Endodermal cell (in vitro differentiated cells): ENCODE measurements at regions not wholly inside any gene's neighbourhood (a gene's known extent, or its start where the extent isn't known, plus 50 kb on each side); places are given as distances from the start of the nearest gene placed in this dataset.

ENCODE experiments used
- DNase-seq: peaks from one replicate; pipeline ENCODE4 v3.0.0-alpha.2; 2017
- H3K27ac ChIP-seq: 2 replicates; pipeline ENCODE4 v1.5.1; 2013; ENCODE audit warnings: mild to moderate bottlenecking, low read depth, low read length, moderate library complexity
- H3K27me3 ChIP-seq: 2 replicates; pipeline ENCODE4 v1.6.1; 2013; ENCODE audit warnings: mild to moderate bottlenecking, low read length, moderate library complexity; ENCODE audit not compliant: insufficient read depth, control insufficient read depth, poor library complexity, severe bottlenecking
- H3K36me3 ChIP-seq: 2 replicates; pipeline ENCODE4 v1.7.0; 2013; ENCODE audit warnings: mild to moderate bottlenecking, low read length, moderate library complexity; ENCODE audit not compliant: control insufficient read depth, insufficient read depth
- H3K4me1 ChIP-seq: one replicate; pipeline ENCODE4 v1.7.0; 2013; ENCODE audit warnings: low read length; ENCODE audit not compliant: control insufficient read depth, insufficient read depth
- H3K4me3 ChIP-seq: 2 replicates; pipeline ENCODE4 v1.5.1; 2013; ENCODE audit warnings: mild to moderate bottlenecking, low read length, moderate library complexity
- H3K9ac ChIP-seq: 2 replicates; pipeline ENCODE4 v1.6.1; 2013; ENCODE audit warnings: mild to moderate bottlenecking, low read length, moderate library complexity; ENCODE audit not compliant: poor library complexity, severe bottlenecking; ENCODE audit errors: extremely low read depth
- H3K9me3 ChIP-seq: 2 replicates; pipeline ENCODE4 v1.6.1; 2013; ENCODE audit warnings: mild to moderate bottlenecking, low read length, moderate library complexity; ENCODE audit not compliant: control insufficient read depth
- H3K27ac Mint-ChIP-seq: 2 replicates; pipeline ENCODE4 v1.8.0; 2020; ENCODE audit warnings: mixed read lengths
- H3K27me3 Mint-ChIP-seq: 2 replicates; pipeline ENCODE4 v1.8.0; 2021; ENCODE audit warnings: mild to moderate bottlenecking, mixed read lengths; ENCODE audit not compliant: insufficient read depth
- H3K36me3 Mint-ChIP-seq: 2 replicates; pipeline ENCODE4 v1.8.0; 2020; ENCODE audit warnings: low read depth, mixed read lengths
- H3K4me1 Mint-ChIP-seq: 2 replicates; pipeline ENCODE4 v1.8.0; 2020; ENCODE audit warnings: mixed read lengths
- H3K4me3 Mint-ChIP-seq: 2 replicates; pipeline ENCODE4 v1.8.0; 2020; ENCODE audit warnings: mild to moderate bottlenecking, moderate library complexity, mixed read lengths
- H3K9me3 Mint-ChIP-seq: 2 replicates; pipeline ENCODE4 v1.8.0; 2020; ENCODE audit warnings: mild to moderate bottlenecking, mixed read lengths
- WGBS, 2 experiments: methylation state at CpG; one replicate each; pipeline versions ENCODE4 v1.1.5 to v1.1.7; 2013; ENCODE audit warnings: missing lambda C conversion rate in 2 of 2, mixed read lengths in 1 of 2; ENCODE audit not compliant: insufficient coverage in 1 of 2, insufficient read length in 1 of 2; 5-methylcytosine and 5-hydroxymethylcytosine counted together
- TF ChIP-seq, protein P1 (sequence below): fragments of 200-600 bp; sonication (generic); conservative IDR thresholded peaks from 2 replicates; pipeline ENCODE4 v1.5.0; 2021; ENCODE audit warnings: antibody characterized with exemption, mild to moderate bottlenecking

DNA sequence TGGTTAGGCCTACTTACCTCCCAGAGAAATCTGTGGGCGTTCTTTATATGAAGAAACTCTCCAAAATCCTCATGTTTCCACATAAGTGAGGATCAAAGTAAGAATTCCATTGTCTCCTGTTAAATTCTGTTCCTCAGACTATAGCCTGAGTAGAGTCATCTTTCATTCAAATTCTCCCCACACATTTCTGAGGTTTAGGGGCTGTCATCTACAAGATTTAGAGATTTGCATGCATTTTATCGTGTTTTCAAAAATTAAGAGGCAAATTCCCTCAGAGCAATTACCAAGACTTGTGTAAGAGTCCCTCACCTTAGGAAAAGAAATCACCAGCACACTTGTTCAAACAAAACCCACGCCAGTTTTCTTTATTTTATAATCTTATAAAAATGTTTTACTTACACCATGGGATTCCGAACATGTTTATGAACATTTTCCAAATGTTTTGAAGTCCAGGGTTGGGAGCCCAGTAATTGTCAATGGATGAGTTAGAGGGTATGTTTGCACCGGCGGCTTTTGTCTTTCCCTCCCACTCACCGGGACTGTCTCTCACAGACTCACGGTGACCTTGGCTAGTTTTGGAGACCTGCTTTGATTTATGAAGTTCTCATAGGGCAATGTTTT lies 367.6 kb downstream of the ENC1 start:
- Mint-ChIP-seq H3K4me1 (peaks cover 7% of the 10 kb centered on the region), H3K9me3 (no peaks in the 10 kb centered on the region), H3K4me3 (no peak overlapping the region), H3K27ac (no peak overlapping the region), H3K36me3 (no peaks in the 10 kb centered on the region), H3K27me3 (peaks cover 19% of the 10 kb centered on the region)
- H3K27me3 ChIP-seq: peaks cover 15% of the 10 kb centered on the region
- no peak overlapping the region for H3K9ac ChIP-seq
- H3K27ac ChIP-seq: no peak overlapping the region
- H3K4me1 ChIP-seq: no peaks in the 10 kb centered on the region
- no peaks in the 10 kb centered on the region for H3K9me3 ChIP-seq
- H3K4me3 ChIP-seq: no peak overlapping the region
- 90 to 91% methylated on average over 1 to 8 of the region's 8 CpGs for WGBS, 2 experiments
- TF ChIP-seq, protein P1, sequence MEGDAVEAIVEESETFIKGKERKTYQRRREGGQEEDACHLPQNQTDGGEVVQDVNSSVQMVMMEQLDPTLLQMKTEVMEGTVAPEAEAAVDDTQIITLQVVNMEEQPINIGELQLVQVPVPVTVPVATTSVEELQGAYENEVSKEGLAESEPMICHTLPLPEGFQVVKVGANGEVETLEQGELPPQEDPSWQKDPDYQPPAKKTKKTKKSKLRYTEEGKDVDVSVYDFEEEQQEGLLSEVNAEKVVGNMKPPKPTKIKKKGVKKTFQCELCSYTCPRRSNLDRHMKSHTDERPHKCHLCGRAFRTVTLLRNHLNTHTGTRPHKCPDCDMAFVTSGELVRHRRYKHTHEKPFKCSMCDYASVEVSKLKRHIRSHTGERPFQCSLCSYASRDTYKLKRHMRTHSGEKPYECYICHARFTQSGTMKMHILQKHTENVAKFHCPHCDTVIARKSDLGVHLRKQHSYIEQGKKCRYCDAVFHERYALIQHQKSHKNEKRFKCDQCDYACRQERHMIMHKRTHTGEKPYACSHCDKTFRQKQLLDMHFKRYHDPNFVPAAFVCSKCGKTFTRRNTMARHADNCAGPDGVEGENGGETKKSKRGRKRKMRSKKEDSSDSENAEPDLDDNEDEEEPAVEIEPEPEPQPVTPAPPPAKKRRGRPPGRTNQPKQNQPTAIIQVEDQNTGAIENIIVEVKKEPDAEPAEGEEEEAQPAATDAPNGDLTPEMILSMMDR: no peak
- DNase-seq: no peak
- no peaks in the 10 kb centered on the region for H3K36me3 ChIP-seq

DNA sequence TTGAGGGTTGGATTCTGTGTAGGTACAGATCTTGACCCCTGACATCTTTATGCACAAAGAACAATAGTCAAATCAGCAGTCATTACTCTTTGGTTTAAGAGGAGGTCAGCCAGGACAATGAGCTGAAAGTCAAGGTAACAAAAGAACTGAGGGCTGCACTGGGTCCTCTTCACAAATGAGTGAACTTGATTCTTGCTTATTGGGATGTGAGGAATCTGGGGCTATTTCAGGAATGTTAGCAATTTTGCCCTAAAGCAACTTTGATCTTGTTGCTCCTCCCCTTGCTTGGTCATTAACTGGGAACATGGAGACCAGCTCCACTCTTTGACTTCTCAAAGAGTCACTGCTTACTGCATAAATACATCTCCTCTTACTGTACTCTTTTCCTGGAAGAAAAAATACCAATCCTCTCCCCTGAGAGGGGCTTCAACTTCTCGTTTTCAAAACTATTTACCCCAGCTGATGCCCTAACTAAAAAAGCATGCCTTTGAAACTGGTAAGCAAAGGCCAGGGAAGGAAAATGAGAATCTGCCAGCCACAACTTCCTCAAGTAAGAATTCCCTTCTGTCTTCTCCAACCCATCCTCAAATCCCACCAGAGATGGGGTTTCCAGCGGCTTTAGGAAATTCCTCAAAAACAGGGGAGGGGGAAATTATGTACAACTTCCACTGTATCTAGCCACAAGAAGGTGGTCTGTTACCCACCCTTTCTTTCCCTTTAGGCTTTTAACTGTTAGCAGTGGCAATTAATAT lies 368.3 kb downstream of the ENC1 start:
- WGBS, 2 experiments: 85% methylated on average over 2 of the region's 2 CpGs; no CpG with 5 or more reads in 1 of the 2 experiments
- H3K27me3 ChIP-seq: peaks cover 8% of the 10 kb centered on the region
- H3K4me3 ChIP-seq: no peak overlapping the region
- Mint-ChIP-seq H3K27me3 (peaks cover 17% of the 10 kb centered on the region), H3K9me3 (no peaks in the 10 kb centered on the region), H3K4me1 (peaks cover 7% of the 10 kb centered on the region), H3K27ac (no peak overlapping the region), H3K4me3 (no peak overlapping the region), H3K36me3 (no peaks in the 10 kb centered on the region)
- no peak overlapping the region for H3K9ac ChIP-seq
- peak overlapping the region; percentile 36 for H3K27ac ChIP-seq
- DNase-seq: peak; percentile 54
- H3K9me3 ChIP-seq: no peaks in the 10 kb centered on the region
- no peaks in the 10 kb centered on the region for H3K36me3 ChIP-seq
- TF ChIP-seq, protein P1: no peak
- no peaks in the 10 kb centered on the region for H3K4me1 ChIP-seq

- no peak overlapping the region for H3K4me3 Mint-ChIP-seq
- no peak overlapping the region for H3K27ac Mint-ChIP-seq
- H3K27me3 ChIP-seq: no peaks in the 10 kb centered on the region
These were observed 372.2 kb downstream of the ENC1 start for GRCh38 chr5:74268297-74268696.

More at GRCh38 chr5:74268297-74268696, 372.2 kb downstream of the ENC1 start:
- TF ChIP-seq, protein P1: no peak
- Mint-ChIP-seq H3K4me1 (peaks cover 7% of the 10 kb centered on the region), H3K9me3 (no peaks in the 10 kb centered on the region), H3K27me3 (no peaks in the 10 kb centered on the region), H3K36me3 (no peaks in the 10 kb centered on the region)
- no peaks in the 10 kb centered on the region for H3K36me3 ChIP-seq
- H3K4me3 ChIP-seq: no peak overlapping the region
- no peak for DNase-seq
- WGBS, 2 experiments: 93 to 100% methylated on average over 3 to 5 of the region's 5 CpGs
- H3K4me1 ChIP-seq: no peaks in the 10 kb centered on the region
- H3K9ac ChIP-seq: no peak overlapping the region
- H3K9me3 ChIP-seq: no peaks in the 10 kb centered on the region
- no peak overlapping the region for H3K27ac ChIP-seq
